HT-29 (cell line): ENCODE measurements at regions not wholly inside any gene's neighbourhood (a gene's known extent, or its start where the extent isn't known, plus 50 kb on each side); places are given as distances from the start of the nearest gene placed in this dataset. TPM values are rescaled to one million over a fixed set of nuclear protein-coding genes. Genes with fewer than 3 reads are reported as not detected.

Experiments used
- small RNA-seq: library from RNA; depleted of rRNA; stranded (forward); fragments of <200 nt; gene quantifications from one replicate; pipeline ENCODE3, GENCODE V24; 2014

Small RNA genes lying in the stretch of these regions (small RNA-seq; reads per million reads assigned to genes)
- not detected for gene RNU6-1023P
